HG02943 (cell line): ENCODE measurements at regions not wholly inside any gene's neighbourhood (a gene's known extent, or its start where the extent isn't known, plus 50 kb on each side); places are given as distances from the start of the nearest gene placed in this dataset.
"Not testable (repeated sequence)": the region's sequence is repeated elsewhere in the genome, so short reads cannot be mapped to it uniquely, and the experiment has no call there.

Experiments used
- ATAC-seq: cut with Tn5 transposase; IDR thresholded peaks from one replicate; pipeline ENCODE4 v1.9.1; 2021; ENCODE audit warnings: mild to moderate bottlenecking, low read depth, moderate library complexity; ENCODE audit not compliant: unreplicated experiment

DNA sequence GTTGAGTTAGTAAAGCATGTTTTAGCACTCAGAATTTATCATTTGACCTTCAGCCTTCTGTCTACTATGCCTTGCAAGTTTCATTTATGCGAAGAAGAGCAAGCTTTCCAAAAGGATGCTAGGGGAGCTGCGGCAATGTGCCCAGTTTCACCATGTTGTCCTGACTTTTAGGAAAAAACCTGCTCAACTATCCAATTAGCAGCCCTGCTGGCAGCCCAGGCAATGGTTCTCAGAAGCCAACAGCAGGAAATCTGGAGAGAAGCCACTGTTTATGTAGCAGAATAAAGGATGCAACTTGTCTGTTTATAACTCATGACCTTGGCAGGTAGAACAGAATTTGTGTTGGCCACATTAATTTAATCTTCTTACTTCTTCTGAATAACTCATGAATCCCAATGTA, 230.8 kb downstream of the ABCC12 start:
- ATAC-seq: no peak

DNA sequence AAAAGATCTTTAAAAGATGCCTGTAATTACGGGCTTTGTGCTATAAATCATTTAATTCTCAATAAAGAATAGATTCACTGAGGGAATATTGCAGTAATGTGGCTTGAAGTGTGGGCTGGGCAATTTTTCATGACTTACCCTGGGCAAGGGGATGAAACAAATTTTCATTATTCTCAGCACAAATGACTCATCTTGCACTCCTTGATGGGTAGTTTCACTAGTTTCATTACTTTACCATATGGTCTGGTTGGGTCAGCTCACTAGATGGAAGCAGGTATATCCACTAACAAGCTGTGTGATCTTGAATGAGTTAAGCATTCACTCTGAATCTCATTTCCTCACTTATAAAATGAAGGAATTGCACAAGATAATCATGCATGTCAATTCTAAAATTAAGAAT, 234.3 kb downstream of the ABCC12 start:
- ATAC-seq: no peak

DNA sequence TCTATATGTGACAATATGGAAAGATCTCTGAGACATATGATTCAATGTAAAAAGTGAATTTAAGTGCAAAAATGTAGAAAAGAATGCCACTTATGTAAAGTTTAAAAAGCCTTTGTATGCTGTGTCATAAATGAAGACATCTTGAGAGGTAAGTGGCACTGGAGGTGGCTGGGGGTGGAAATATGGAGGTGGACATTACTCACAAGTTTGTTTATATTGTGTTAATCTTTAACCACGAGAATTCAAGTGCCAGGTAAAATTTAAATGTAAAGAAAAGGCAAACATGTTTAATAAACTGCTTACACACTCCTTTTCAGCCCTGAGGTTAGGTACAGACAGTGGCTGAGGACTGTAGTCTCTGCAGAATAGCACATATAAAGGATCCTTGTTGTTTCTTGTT, 235.1 kb downstream of the ABCC12 start:
- no peak for ATAC-seq

DNA sequence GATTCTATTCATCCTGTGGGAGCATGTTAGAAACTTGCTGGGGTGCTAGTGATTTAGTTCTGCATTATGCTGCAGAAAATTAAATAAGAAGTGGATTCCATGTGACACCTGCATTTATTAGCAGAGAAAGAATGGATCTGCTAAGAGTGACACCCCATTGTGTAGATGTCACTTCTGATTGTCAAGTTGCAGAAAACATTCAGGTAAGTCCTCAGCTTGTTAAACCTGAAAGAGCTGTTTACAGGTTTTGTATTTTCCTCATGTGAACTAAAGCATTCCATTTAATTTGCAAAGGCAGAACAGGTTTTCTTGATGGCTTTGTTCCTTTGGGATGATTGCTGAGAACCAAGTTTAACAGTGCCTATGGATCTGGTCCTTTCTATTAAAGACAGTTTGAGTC, 238.7 kb downstream of the ABCC12 start:
- no peak for ATAC-seq

DNA sequence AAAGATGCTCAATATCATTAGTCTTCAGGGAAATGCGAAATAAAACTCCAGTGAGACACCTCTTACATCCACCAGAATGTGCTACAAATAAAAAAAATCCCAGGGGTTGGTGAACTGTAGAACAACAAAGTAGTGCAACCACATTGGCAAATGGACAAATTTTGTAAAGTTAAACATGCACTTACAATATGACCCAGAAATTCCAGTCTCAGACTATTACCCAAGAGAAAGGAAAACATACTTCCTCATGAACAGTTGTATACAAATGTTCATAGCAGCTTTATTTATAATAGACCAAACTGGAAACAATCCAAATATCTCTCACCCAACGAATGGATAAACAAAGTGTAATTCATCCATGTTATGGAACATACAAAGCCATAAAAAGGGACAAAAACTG, 239.5 kb downstream of the ABCC12 start:
- no peak for ATAC-seq

DNA sequence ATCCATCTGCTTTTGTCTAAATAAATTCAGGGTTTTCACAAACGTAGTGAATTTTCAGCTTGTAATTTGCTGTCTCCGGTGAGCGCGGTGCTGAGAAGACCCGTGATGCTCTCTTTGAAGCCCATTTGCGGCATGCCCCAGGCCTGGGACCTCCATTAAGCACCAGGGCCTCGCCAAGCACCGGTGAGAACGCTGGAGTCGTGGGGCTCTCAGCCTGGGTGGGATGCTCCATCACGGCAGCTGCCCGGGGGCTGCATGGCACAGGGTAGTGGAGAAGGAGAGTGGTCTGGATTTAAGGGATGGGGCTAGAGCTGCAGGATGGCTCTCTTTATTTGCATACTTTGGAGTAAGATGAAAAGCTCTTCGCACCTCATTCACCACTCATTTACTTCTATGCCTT, 248.7 kb downstream of the ABCC12 start:
- no peak for ATAC-seq

DNA sequence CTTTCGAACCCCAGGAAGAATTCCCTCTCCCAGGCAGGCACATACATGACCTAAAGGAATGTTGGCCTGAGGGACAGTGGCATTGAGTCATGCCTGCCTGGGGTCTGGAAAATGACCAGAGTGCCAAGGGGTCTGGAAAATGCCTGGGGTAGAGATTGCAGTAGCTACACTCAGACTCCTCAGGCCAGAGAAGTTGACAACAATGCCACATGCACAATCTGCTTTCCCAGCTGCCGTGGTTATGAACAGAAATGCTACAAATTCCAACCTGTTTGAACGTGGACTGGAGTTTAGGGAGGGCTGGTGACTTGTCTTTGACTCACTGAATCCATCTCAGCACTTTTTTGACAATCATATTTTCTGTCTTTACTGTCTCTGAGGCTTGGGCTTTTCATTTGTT, 250.0 kb downstream of the ABCC12 start:
- no peak for ATAC-seq

DNA sequence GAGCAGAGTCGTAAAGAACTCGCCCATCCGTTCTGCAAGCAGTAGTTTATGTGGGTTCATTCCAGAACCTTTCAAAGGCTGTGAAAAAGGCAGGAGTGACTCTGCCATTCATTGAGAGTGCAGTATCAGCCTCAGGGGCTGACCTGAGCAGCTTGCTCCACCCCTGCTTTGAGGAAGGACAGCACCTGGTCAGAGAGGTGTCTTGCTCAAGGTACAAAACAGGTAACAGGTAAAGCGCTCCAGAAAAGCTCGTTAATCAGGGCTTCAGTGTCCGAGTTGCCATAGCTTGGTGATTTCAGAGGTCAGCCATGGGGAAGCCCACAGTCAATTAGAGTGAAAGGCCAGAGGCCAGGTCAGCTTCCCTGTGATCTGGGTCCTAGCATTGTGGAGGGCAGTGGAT, 251.1 kb downstream of the ABCC12 start:
- ATAC-seq: no peak

DNA sequence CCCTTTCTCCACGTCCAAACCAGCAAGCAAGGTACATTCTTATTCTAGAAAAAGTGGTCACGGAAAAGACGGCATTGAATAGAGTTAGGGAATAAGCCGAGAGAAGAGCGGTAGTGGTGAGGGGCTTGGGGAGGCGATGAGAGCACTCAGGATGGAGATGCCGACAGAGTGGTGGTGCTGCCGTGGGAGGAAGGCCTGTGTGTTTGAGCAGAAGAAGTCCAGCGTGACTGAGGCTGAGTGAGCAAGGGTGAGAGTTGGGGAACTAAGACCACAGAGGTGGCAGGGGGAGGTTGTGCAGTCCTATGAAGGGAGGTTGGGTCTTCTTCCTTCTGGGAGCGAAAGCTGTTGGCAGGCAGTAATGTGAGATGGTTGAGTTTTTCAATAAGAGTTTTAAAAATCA, 252.3 kb downstream of the ABCC12 start:
- no peak for ATAC-seq

DNA sequence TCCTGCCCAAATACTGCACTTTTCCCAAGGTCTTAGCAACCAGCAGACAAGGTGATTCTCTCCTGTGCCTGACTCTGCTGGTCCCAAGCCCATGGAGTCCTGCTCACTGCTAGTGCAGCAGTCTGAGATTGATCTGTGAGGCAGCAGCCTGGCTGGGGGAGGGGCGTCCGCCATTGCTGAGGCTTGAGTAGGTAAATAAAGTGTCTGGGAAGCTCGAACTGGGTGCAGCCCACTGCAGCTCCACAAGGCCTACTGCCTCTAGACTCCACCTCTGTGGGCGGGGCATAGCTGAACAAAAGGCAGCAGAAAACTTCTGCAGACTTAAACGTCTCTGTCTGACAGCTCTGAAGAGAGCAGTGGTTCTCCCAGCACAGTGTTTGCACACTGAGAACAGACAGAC, 258.7 kb downstream of the ABCC12 start:
- not testable (repeated sequence) for ATAC-seq

DNA sequence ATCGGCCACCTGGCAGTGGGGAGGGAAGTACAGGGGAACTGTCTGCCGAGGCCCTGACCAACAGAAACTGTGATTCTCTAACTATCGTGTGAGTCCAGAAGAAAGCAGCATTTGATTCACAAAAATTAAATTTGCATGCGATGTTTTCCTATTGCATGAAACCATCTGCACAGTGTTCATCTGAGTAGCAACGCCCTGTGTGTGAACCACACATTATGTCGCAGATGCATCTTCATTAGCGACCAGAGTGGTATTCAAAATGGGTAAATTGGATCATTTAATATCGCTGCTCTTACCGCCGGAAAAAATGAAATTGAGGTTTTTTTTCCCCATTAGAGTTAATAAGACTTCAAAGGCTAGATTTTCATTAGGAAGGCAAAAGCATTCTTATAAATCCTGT, 260.6 kb downstream of the ABCC12 start:
- no peak for ATAC-seq

DNA sequence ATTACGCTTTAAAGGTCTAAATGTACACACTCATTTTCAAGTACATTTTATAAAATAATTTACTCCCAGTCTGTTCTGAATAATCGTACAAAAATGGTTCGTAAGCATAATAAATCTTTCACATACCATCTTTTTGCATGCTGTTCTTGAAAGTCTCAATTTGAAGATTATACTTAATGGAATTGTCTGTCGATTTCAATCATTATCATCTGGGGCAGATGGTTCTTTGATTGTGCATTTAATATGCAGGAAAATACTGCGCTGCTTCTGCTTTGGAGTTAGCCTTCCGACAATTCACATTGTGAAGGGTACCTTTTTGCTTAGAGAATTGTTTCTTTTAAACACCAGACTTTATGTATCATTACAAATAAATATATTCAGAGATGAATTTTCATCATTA, 262.8 kb downstream of the ABCC12 start:
- no peak for ATAC-seq

DNA sequence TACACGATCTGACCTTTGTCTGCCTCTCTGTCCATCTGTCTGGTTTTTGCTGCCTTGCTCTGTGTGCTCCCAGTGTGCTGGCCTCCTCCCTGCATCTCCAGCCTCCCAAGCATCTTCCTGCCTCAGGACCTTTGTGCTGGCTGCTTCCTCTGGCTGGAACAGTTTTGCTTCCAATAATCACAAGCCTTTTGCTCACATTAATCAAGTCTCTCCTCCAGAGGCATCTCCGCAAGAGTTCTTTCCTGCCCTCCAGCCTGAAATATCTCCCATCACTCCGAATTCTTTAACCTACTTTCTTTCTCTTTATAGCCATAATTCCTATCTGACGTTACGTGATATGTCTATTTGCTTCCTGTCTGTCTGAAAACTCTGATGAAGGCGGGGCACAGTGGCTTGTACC, 267.1 kb downstream of the ABCC12 start:
- no peak for ATAC-seq

DNA sequence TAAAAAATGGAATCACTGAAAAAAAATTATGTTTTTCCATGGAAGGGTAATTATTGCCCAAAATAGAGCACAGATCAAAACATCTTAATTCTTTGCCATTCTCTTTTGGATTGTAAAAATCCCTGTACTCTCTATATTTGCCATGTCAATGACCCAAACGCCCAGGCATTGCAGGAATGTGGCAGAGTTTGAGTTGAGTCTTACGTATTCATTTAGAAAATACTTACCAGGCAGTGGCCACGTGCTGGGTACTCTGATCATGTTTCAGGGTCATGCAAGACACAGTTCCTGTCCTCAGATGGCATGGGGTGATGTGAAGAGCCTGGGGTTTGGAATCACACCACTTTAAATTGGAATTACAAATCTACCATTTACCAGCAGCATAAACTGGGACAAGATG, 267.7 kb downstream of the ABCC12 start:
- ATAC-seq: no peak

DNA sequence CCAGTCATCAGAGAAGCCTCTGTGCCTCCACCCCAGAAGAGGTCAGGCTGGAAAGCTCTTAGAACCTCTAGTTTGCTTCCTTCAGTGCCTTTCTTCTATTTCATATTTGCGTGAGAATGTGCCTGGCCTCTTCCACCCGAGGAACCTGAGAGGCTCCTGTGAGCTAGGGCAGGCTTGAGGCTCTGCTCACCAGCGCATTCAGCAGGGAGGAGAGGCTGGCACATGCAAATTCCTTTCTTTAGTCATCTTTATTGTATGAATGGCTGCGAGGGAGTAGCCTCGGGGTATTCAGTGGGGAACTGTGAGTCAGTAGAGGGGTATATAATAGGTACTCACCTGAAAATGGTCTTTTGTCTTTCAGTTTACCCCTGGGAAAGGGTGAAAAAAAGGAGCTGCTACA, 268.3 kb downstream of the ABCC12 start:
- ATAC-seq: no peak

DNA sequence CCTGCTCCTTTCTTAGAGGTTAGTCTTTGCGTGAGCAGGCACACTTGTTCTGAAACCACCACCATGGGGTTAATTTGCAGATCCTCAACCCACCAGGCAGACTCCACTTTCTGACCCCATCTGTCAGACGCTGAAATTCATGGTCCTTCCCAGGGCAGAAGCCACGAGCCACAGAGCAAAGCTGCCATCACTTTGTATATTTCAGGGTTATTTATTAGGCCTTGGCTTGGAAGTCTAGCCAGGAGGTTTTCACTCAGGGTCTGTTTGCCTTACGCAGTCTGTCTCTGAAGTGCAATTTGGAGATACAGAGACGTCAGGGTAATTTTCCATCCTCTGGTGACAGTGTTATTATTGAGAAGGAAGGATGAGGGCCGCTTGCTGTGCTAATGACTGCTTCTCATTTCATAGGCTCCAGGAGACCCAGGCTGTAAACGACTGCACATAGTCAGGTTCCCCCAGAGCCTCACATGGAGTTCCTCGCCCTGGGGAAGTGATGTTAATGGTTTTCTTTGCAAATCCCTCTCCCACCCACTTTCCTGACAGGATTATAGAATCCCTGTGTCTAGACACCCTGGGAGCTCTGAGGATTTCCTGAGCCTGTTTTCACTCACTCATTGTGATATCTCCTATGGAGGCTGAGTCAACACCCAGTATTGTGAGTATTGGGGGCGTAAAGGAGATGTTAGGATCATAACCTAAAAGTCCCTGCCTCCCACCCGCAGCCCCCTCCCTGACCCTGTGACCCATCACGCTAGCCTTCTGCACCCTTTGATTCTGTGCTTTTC, 269.0 kb downstream of the ABCC12 start:
- no peak for ATAC-seq

DNA sequence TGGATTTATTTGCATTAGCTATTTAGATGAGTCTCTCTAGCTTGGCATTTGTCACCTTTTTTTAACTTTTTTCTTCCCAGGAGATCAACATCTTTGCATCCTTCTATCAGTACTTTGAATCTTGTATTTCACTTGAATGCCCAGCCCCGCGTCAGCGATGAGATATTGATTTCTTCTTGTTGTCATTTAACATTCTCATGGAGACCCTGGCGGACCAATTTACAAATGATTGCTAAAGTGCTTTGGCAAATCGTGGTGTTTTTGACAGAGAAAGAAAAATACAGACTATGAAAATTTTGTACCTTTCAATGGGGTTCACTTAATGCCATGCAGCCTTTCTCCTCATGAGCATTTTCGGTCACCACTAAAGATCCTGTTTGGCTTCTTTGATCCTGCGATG, 269.7 kb downstream of the ABCC12 start:
- no peak for ATAC-seq

DNA sequence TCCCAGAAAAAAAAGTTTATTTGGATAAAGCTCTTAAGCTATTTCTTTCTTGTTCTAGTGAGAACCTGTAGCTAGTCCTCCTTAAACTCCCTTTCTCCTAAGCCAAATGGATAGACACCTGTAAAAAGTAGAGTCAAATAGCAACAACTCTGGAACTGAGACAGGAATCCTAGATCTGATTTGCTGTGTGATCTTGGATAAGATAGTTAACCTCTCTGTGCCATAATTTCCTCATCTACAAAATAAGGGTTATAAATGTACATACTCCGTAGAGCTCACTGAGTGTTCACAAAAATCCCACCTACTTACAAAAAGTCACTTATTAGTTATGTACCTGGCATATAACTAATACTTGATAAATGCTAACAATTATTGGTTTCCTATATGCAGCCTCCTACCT, 270.3 kb downstream of the ABCC12 start:
- ATAC-seq: no peak

DNA sequence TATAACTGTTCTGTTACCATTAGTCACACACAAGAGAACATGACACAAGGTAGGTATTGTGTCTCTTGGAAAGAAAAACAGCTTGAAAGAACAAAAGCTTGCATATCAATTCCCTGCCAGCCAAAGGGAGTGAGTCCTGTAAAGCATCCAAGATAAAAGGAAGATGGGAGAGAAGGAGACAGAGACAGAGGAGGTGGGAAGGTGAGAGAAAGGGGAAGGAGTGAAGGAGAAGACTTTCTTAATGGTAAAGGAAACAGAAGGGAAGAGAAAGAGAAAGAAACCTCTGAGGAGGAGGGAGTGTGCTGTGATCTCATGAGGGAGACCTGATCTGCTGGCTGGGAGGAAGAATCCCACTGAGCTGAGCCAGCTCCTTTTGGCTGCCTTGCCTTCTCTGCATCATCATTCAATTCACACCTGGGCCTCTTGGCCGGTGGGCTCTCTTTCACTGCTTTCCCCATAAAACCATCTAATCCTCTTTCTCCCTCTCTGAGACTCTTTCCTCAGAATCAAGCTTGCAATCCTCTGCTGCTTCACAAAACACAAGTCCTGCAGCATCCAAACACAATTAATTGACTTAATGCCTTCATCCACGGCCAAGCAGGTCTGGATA, 271.6 kb downstream of the ABCC12 start:
- no peak for ATAC-seq

DNA sequence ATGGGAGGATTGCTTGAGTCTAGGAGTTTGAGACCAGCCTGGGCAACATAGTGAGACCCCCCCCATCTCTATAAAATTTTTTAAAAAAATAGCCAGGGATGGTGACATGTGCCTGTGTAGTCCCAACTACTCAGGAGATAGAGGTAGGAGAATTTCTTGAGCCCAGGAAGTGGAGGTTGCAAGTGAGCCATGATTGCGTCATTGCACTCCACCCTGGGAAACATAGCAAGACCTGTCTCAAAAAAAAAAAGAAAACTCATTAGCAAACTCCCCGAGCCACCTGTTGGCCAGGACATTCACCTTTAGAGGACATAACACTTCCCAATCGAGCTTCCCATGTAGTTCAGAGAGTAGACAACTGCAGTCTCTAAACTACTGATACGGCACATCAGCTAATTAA, 274.2 kb downstream of the ABCC12 start:
- ATAC-seq: no peak

DNA sequence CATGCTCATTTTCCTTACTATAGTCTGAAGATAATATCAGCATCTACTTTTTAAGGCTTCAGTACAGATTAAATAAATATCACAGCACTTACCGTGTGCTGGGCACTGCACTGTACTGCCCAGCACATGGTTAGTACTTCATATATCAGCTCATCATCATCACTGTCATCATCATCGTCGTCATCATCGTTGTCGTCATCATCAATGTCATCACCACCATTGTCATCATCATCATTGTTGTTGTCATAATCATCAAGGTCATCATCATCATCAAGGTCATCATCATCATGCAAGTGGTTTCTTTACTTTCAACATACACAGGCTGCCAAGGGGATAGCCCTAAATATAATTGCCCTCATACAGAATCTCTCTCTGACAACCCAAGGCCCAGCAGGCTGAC, 275.1 kb downstream of the ABCC12 start:
- no peak for ATAC-seq

DNA sequence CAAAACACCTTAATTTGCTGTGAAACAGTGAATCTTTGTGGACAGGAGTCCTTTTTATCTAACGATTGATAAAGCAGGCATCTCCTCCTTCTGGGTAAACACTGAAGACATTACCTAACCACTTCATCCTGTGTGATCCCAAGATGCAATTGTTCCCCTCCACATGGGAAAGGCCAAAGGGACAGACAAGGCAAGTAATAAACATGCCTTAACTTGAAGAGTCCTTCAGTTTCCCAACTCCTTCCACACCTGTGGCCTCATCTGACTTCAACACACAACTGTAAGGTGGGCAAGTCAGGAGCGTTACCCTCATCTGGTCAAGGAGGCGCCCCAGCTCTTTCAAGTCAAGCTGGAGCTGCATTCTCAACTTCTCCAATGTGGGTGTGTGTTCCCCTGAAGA, 278.6 kb downstream of the ABCC12 start:
- ATAC-seq: no peak

DNA sequence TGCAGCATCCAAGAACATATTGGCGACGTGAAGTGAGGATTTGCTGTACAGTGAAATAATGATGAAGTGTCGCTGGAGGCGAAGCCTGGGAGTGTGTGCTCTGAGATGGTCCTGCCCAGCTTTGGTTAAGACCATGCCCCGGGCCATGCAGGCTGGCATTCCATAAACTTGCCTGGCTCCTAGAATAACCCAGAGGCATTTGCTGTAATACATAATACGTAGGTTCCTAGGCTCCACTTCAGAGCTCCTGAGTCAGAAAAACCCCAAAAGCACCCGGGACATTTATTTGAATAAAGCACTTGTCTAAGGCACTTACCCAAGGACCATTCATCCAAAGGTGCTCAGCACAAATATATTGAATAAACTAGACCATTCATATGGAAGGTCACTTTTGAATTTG, 279.3 kb downstream of the ABCC12 start:
- no peak for ATAC-seq
